HEK293 (cell line): ENCODE measurements at regions not wholly inside any gene's neighbourhood (a gene's known extent, or its start where the extent isn't known, plus 50 kb on each side); places are given as distances from the start of the nearest gene placed in this dataset.

Source experiments
- CTCF ChIA-PET: fragments of 350-600 bp; formaldehyde crosslinking; extraction: SDS; loops from one replicate; lab custom pipeline; 2021; ENCODE audit warnings: antibody characterized with exemption; lab: Yijun Ruan, JAX
- POLR2A ChIA-PET: fragments of 300-600 bp; formaldehyde crosslinking; extraction: SDS; loops from one replicate; lab custom pipeline; 2020; ENCODE audit warnings: antibody characterized with exemption, inconsistent platforms; lab: Yijun Ruan, JAX
- H3K27ac ChIP-seq: fragments of 200-500 bp; sonication (Bioruptor generic); 2 replicates; pipeline ENCODE4 v1.5.1; 2014; ENCODE audit warnings: low read depth, low read length, control low read depth, inconsistent platforms; ENCODE audit errors: extremely low read depth
- H3K36me3 ChIP-seq, 2 experiments: fragments of 200-500 bp in 1 of 2; sonication (Bioruptor generic) in 1 of 2; 1 replicate in 1 of 2; 2 replicates in 1 of 2; pipeline ENCODE4 v1.5.1; 2014 to 2017; ENCODE audit warnings: inconsistent platforms in 2 of 2, low read length in 2 of 2; ENCODE audit not compliant: control insufficient read depth in 2 of 2, insufficient read depth in 1 of 2
- H3K4me1 ChIP-seq: fragments of 200-500 bp; sonication (Bioruptor generic); 2 replicates; pipeline ENCODE4 v1.5.1; 2014; ENCODE audit warnings: mild to moderate bottlenecking, low read length, inconsistent platforms; ENCODE audit not compliant: control insufficient read depth, insufficient read depth
- H3K4me3 ChIP-seq: 2 replicates; pipeline ENCODE4 v1.5.1; 2011; ENCODE audit warnings: low read depth, mild to moderate bottlenecking, control low read depth, low read length, moderate library complexity
- H3K9me3 ChIP-seq: fragments of 200-500 bp; sonication (Bioruptor generic); 2 replicates; pipeline ENCODE4 v1.5.1; 2014; ENCODE audit warnings: low read depth, low read length, inconsistent platforms; ENCODE audit not compliant: control insufficient read depth, insufficient read depth
- FEZF1 ChIP-seq: fragments of 450-650 bp; formaldehyde crosslinking; IDR thresholded peaks from 2 replicates; pipeline ENCODE4 v1.5.1; 2016; ENCODE audit warnings: missing biosample characterization, missing genetic modification characterization
- KLF1 ChIP-seq: fragments of 450-650 bp; formaldehyde crosslinking; IDR thresholded peaks from 2 replicates; pipeline ENCODE4 v1.5.1; 2016; ENCODE audit warnings: missing biosample characterization, missing genetic modification characterization
- KLF8 ChIP-seq: fragments of 450-650 bp; formaldehyde crosslinking; IDR thresholded peaks from 2 replicates; pipeline ENCODE4 v1.5.1; 2016; ENCODE audit warnings: missing biosample characterization, missing genetic modification characterization
- SETDB1 ChIP-seq: IDR thresholded peaks from one replicate; pipeline ENCODE4 v1.6.1; 2017; ENCODE audit warnings: mild to moderate bottlenecking, low read length, moderate library complexity, mixed read lengths; ENCODE audit not compliant: insufficient read length
- SP3 ChIP-seq: fragments of 450-650 bp; formaldehyde crosslinking; IDR thresholded peaks from 2 replicates; pipeline ENCODE4 v1.5.1; 2016; ENCODE audit warnings: missing biosample characterization, missing genetic modification characterization
- YY2 ChIP-seq: fragments of 450-650 bp; formaldehyde crosslinking; IDR thresholded peaks from 2 replicates; pipeline ENCODE4 v1.5.1; 2016; ENCODE audit warnings: missing biosample characterization, missing genetic modification characterization
- ZNF175 ChIP-seq: fragments of 450-650 bp; formaldehyde crosslinking; IDR thresholded peaks from 2 replicates; pipeline ENCODE4 v1.5.1; 2016; ENCODE audit warnings: missing biosample characterization, missing genetic modification characterization
- ZNF19 ChIP-seq: fragments of 450-650 bp; formaldehyde crosslinking; IDR thresholded peaks from 2 replicates; pipeline ENCODE4; 2016; ENCODE audit warnings: missing biosample characterization, missing genetic modification characterization, low read depth
- ZNF211 ChIP-seq: fragments of 450-650 bp; formaldehyde crosslinking; IDR thresholded peaks from 2 replicates; pipeline ENCODE4 v1.5.1; 2016; ENCODE audit warnings: low read depth, missing biosample characterization, missing genetic modification characterization
- ZNF214 ChIP-seq: fragments of 450-650 bp; formaldehyde crosslinking; IDR thresholded peaks from 2 replicates; pipeline ENCODE4 v1.5.1; 2017; ENCODE audit warnings: missing biosample characterization, mild to moderate bottlenecking, missing genetic modification characterization, borderline replicate concordance
- ZNF529 ChIP-seq: fragments of 450-650 bp; formaldehyde crosslinking; IDR thresholded peaks from 2 replicates; pipeline ENCODE4 v1.5.1; 2017; ENCODE audit warnings: missing genetic modification characterization, missing biosample characterization; ENCODE audit not compliant: insufficient replicate concordance
- ZNF571 ChIP-seq: fragments of 450-650 bp; formaldehyde crosslinking; IDR thresholded peaks from 2 replicates; pipeline ENCODE4 v1.5.0; 2017; ENCODE audit warnings: missing biosample characterization, missing genetic modification characterization
- ZNF623 ChIP-seq: fragments of 450-650 bp; formaldehyde crosslinking; IDR thresholded peaks from 2 replicates; pipeline ENCODE4 v1.5.1; 2016; ENCODE audit warnings: missing biosample characterization, missing genetic modification characterization
- ZNF624 ChIP-seq: fragments of 450-650 bp; formaldehyde crosslinking; IDR thresholded peaks from 2 replicates; pipeline ENCODE4 v1.5.1; 2017; ENCODE audit warnings: missing biosample characterization, missing genetic modification characterization
- ZNF670 ChIP-seq: fragments of 450-650 bp; formaldehyde crosslinking; IDR thresholded peaks from 2 replicates; pipeline ENCODE4 v1.5.1; 2016; ENCODE audit warnings: missing biosample characterization, missing genetic modification characterization, low read depth
- ZNF776 ChIP-seq: fragments of 450-650 bp; formaldehyde crosslinking; IDR thresholded peaks from 2 replicates; pipeline ENCODE4 v1.5.0; 2017; ENCODE audit warnings: missing biosample characterization, missing genetic modification characterization, borderline replicate concordance
- TF ChIP-seq, protein P1 (sequence below): fragments of 450-650 bp; formaldehyde crosslinking; conservative IDR thresholded peaks from 2 replicates; pipeline ENCODE4 v1.5.1; 2016; ENCODE audit warnings: low read depth, missing biosample characterization, missing genetic modification characterization
- TF ChIP-seq, protein P2 (sequence below): sonication (generic); formaldehyde crosslinking; IDR thresholded peaks from 2 replicates; pipeline ENCODE4 v1.8.1; 2022; ENCODE audit warnings: mild to moderate bottlenecking, moderate library complexity, missing genetic modification reagents
- TF ChIP-seq, protein P3 (sequence below): fragments of 450-650 bp; formaldehyde crosslinking; IDR thresholded peaks from 2 replicates; pipeline ENCODE4 v1.5.1; 2017; ENCODE audit warnings: missing biosample characterization, missing genetic modification characterization

GRCh38 chr5:92086059-92086811 lies 703.1 kb upstream of the ARRDC3 start (continued):
- TF ChIP-seq, protein P1, sequence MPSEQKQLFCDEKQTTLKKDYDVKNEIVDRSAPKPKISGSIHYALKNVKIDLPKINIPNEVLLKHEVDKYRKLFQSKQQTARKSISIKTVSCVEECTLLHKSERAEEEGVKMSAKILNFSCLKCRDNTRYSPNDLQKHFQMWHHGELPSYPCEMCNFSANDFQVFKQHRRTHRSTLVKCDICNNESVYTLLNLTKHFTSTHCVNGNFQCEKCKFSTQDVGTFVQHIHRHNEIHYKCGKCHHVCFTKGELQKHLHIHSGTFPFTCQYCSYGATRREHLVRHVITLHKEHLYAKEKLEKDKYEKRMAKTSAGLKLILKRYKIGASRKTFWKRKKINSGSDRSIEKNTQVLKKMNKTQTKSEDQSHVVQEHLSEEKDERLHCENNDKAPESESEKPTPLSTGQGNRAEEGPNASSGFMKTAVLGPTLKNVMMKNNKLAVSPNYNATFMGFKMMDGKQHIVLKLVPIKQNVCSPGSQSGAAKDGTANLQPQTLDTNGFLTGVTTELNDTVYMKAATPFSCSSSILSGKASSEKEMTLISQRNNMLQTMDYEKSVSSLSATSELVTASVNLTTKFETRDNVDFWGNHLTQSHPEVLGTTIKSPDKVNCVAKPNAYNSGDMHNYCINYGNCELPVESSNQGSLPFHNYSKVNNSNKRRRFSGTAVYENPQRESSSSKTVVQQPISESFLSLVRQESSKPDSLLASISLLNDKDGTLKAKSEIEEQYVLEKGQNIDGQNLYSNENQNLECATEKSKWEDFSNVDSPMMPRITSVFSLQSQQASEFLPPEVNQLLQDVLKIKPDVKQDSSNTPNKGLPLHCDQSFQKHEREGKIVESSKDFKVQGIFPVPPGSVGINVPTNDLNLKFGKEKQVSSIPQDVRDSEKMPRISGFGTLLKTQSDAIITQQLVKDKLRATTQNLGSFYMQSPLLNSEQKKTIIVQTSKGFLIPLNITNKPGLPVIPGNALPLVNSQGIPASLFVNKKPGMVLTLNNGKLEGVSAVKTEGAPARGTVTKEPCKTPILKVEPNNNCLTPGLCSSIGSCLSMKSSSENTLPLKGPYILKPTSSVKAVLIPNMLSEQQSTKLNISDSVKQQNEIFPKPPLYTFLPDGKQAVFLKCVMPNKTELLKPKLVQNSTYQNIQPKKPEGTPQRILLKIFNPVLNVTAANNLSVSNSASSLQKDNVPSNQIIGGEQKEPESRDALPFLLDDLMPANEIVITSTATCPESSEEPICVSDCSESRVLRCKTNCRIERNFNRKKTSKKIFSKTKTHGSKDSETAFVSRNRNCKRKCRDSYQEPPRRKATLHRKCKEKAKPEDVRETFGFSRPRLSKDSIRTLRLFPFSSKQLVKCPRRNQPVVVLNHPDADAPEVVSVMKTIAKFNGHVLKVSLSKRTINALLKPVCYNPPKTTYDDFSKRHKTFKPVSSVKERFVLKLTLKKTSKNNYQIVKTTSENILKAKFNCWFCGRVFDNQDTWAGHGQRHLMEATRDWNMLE, result peak; percentile 87
- TF ChIP-seq ZNF624 (tag by site-specific recombination) (no peak), ZNF571 (tag by site-specific recombination) (no peak), ZNF670 (tag by site-specific recombination) (no peak), YY2 (tag by site-specific recombination) (no peak), ZNF214 (tag by site-specific recombination) (no peak), KLF8 (tag by site-specific recombination) (no peak), ZNF623 (tag by site-specific recombination) (peak; percentile 79), ZNF776 (tag by site-specific recombination) (no peak), ZNF529 (tag by site-specific recombination) (peak; percentile 26), KLF1 (no peak), ZNF19 (tag by site-specific recombination) (peak; percentile 48; the same call in 1 of the 2 replicates), FEZF1 (tag by site-specific recombination) (no peak), ZNF211 (tag by site-specific recombination) (no peak)
- TF ChIP-seq, protein P2, sequence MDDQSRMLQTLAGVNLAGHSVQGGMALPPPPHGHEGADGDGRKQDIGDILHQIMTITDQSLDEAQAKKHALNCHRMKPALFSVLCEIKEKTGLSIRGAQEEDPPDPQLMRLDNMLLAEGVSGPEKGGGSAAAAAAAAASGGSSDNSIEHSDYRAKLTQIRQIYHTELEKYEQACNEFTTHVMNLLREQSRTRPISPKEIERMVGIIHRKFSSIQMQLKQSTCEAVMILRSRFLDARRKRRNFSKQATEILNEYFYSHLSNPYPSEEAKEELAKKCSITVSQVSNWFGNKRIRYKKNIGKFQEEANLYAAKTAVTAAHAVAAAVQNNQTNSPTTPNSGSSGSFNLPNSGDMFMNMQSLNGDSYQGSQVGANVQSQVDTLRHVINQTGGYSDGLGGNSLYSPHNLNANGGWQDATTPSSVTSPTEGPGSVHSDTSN (CRISPR knock-in tag), result no peak
- TF ChIP-seq, protein P3, sequence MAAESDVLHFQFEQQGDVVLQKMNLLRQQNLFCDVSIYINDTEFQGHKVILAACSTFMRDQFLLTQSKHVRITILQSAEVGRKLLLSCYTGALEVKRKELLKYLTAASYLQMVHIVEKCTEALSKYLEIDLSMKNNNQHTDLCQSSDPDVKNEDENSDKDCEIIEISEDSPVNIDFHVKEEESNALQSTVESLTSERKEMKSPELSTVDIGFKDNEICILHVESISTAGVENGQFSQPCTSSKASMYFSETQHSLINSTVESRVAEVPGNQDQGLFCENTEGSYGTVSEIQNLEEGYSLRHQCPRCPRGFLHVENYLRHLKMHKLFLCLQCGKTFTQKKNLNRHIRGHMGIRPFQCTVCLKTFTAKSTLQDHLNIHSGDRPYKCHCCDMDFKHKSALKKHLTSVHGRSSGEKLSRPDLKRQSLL (tag by site-specific recombination), result no peak

DNA sequence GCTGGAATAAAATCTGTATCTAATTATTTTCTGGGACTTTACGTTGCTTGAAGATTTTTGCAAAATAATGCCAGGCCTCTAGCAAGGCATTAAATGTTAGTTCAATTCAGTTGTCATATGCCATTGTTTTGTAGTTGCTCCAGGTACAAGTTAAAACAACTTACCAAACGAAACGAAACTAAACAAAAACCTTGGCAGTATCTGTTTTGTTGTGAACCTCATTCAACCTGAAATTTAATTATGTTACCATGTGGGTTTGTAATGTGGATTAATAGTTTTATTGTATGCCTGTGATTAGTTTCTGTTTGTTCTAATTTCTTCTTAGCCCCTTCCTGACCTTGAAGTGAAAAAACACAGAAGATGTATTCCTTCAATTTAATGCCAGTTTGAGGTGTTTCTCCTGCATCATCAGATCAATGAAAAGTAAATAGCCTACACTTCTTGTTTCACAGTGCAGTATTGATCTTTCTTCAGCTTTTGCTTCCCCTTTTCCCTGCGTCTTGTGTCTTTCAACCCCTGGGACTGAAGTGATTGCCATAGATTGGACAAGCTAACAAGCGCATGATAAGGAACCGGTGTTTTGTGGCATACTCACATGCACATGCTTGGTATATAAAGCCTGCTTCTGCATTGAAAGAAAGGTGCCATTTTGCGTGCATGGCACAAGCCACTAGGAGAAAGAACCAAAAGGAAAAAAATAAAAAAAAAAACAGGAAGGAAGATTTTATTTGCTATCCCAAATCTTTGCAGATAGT lies 699.0 kb upstream of the ARRDC3 start:
- TF ChIP-seq SETDB1 (no peak), ZNF175 (no peak), SP3 (tag by site-specific recombination) (no peak)
- no peaks in the 10 kb centered on the region for H3K9me3 ChIP-seq
- no peaks in the 10 kb centered on the region for H3K36me3 ChIP-seq
- POLR2A ChIA-PET, result no interaction called here
- H3K4me1 ChIP-seq, result no peaks in the 10 kb centered on the region
- CTCF ChIA-PET, result no interaction called here
- H3K4me3 ChIP-seq, result no peak overlapping the region
- no peak overlapping the region for H3K27ac ChIP-seq
